Gastrocnemius medialis (tissue), 4 donors: ENCODE measurements at regions not wholly inside any gene's neighbourhood (a gene's known extent, or its start where the extent isn't known, plus 50 kb on each side); places are given as distances from the start of the nearest gene placed in this dataset.
"Not testable (repeated sequence)": the region's sequence is repeated elsewhere in the genome, so short reads cannot be mapped to it uniquely, and the experiment has no call there.

Experiments used
- POLR2A ChIP-seq, 2 donors: fragments of 450-650 bp; IDR thresholded peaks; one replicate each; pipeline ENCODE4 v1.6.1; 2017; ENCODE audit warnings: antibody characterized with exemption in 2 of 2, mild to moderate bottlenecking in 2 of 2, moderate library complexity in 2 of 2
- TF ChIP-seq, protein P1 (sequence below), 5 experiments: fragments of 450-650 bp in 3 of 5; fragments of 200-600 bp in 2 of 5; sonication (generic) in 2 of 5; IDR thresholded peaks in 4 of 5; conservative IDR thresholded peaks in 1 of 5; 1 replicate in 4 of 5; 2 replicates in 1 of 5; pipeline ENCODE4 v1.5.1; 2016 to 2019; ENCODE audit warnings: antibody characterized with exemption in 5 of 5, mild to moderate bottlenecking in 3 of 5, moderate library complexity in 3 of 5

DNA sequence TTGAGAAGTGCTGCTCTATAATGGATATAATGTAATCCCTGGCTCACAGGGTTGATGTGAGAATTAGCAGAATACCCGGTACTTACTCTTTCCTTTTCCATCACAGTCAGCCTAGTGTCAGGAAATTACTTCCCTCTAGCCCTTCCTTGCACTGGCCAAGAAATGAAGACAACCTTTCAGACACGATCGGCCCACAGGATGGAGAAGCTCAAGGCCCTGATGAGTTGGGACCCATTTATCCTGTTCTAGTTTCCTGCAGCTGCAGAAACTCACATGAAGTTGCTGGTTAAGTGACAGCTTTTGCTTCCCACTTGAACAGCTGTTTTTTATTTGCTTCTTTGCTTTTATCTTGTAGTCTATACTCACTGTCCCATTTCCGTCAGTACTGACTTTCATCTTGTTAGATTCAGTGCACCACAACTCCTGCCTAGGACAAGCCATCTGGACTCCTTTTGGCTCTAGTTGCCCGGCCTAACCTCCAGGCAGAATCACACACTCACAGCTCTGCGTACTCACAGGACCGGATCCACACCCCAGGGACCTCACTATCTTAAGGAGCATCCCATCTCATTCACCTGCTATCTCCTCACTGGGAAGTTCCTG lies 325.1 kb upstream of the CHRNA7 start:
- not testable (repeated sequence) for TF ChIP-seq POLR2A (IDR thresholded peaks at IDR 0.05)
- TF ChIP-seq, protein P1, sequence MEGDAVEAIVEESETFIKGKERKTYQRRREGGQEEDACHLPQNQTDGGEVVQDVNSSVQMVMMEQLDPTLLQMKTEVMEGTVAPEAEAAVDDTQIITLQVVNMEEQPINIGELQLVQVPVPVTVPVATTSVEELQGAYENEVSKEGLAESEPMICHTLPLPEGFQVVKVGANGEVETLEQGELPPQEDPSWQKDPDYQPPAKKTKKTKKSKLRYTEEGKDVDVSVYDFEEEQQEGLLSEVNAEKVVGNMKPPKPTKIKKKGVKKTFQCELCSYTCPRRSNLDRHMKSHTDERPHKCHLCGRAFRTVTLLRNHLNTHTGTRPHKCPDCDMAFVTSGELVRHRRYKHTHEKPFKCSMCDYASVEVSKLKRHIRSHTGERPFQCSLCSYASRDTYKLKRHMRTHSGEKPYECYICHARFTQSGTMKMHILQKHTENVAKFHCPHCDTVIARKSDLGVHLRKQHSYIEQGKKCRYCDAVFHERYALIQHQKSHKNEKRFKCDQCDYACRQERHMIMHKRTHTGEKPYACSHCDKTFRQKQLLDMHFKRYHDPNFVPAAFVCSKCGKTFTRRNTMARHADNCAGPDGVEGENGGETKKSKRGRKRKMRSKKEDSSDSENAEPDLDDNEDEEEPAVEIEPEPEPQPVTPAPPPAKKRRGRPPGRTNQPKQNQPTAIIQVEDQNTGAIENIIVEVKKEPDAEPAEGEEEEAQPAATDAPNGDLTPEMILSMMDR (IDR thresholded peaks at IDR 0.05 in 4 of 5, conservative IDR thresholded peaks at IDR 0.05 in 1 of 5): not testable (repeated sequence)
